ENCODE measurements at regions not wholly inside any gene's neighbourhood (a gene's known extent, or its start where the extent isn't known, plus 50 kb on each side); places are given as distances from the start of the nearest gene placed in this dataset.

GRCh38 chr6:30823534-30823865, 60.8 kb upstream of the DDR1 start:
- TF ChIP-seq CTCF (optimal IDR thresholded peaks at IDR 0.05 in 1 of 3, IDR thresholded peaks at IDR 0.05 in 1 of 3, conservative IDR thresholded peaks at IDR 0.05 in 1 of 3; ENCODE audit: extremely low read depth in 1 of 3, insufficient read depth in 2 of 3, low read length in 3 of 3) (no peak), EZH2 (IDR thresholded peaks at IDR 0.05; ENCODE audit: low read length) (no peak)

Measured in keratinocyte (primary cell).